HEK293 (cell line): ENCODE measurements at regions not wholly inside any gene's neighbourhood (a gene's known extent, or its start where the extent isn't known, plus 50 kb on each side); places are given as distances from the start of the nearest gene placed in this dataset.

Source experiments
- CTCF ChIA-PET: fragments of 350-600 bp; formaldehyde crosslinking; extraction: SDS; loops from one replicate; lab custom pipeline; 2021; ENCODE audit warnings: antibody characterized with exemption; lab: Yijun Ruan, JAX
- POLR2A ChIA-PET: fragments of 300-600 bp; formaldehyde crosslinking; extraction: SDS; loops from one replicate; lab custom pipeline; 2020; ENCODE audit warnings: antibody characterized with exemption, inconsistent platforms; lab: Yijun Ruan, JAX
- H3K27ac ChIP-seq: fragments of 200-500 bp; sonication (Bioruptor generic); 2 replicates; pipeline ENCODE4 v1.5.1; 2014; ENCODE audit warnings: low read depth, low read length, control low read depth, inconsistent platforms; ENCODE audit errors: extremely low read depth
- H3K36me3 ChIP-seq, 2 experiments: fragments of 200-500 bp in 1 of 2; sonication (Bioruptor generic) in 1 of 2; 1 replicate in 1 of 2; 2 replicates in 1 of 2; pipeline ENCODE4 v1.5.1; 2014 to 2017; ENCODE audit warnings: inconsistent platforms in 2 of 2, low read length in 2 of 2; ENCODE audit not compliant: control insufficient read depth in 2 of 2, insufficient read depth in 1 of 2
- H3K4me1 ChIP-seq: fragments of 200-500 bp; sonication (Bioruptor generic); 2 replicates; pipeline ENCODE4 v1.5.1; 2014; ENCODE audit warnings: mild to moderate bottlenecking, low read length, inconsistent platforms; ENCODE audit not compliant: control insufficient read depth, insufficient read depth
- H3K4me3 ChIP-seq: 2 replicates; pipeline ENCODE4 v1.5.1; 2011; ENCODE audit warnings: low read depth, mild to moderate bottlenecking, control low read depth, low read length, moderate library complexity
- H3K9me3 ChIP-seq: fragments of 200-500 bp; sonication (Bioruptor generic); 2 replicates; pipeline ENCODE4 v1.5.1; 2014; ENCODE audit warnings: low read depth, low read length, inconsistent platforms; ENCODE audit not compliant: control insufficient read depth, insufficient read depth
- IKZF3 ChIP-seq: fragments of 450-650 bp; IDR thresholded peaks from 2 replicates; pipeline ENCODE4 v1.5.0; 2018; ENCODE audit warnings: missing biosample characterization, mild to moderate bottlenecking, missing genetic modification characterization, moderate library complexity
- PRDM1 ChIP-seq: fragments of 450-650 bp; formaldehyde crosslinking; IDR thresholded peaks from 2 replicates; pipeline ENCODE4; 2016; ENCODE audit warnings: missing biosample characterization, missing genetic modification characterization
- SCRT1 ChIP-seq: fragments of 450-650 bp; formaldehyde crosslinking; IDR thresholded peaks from 2 replicates; pipeline ENCODE4 v1.5.1; 2016; ENCODE audit warnings: missing biosample characterization, missing genetic modification characterization, borderline replicate concordance
- ZBTB48 ChIP-seq: fragments of 450-650 bp; formaldehyde crosslinking; IDR thresholded peaks from 2 replicates; pipeline ENCODE4 v1.5.1; 2016; ENCODE audit warnings: missing biosample characterization, missing genetic modification characterization
- ZEB2 ChIP-seq: fragments of 450-650 bp; formaldehyde crosslinking; IDR thresholded peaks from 2 replicates; pipeline ENCODE4 v1.5.1; 2016; ENCODE audit warnings: missing biosample characterization, missing genetic modification characterization
- ZNF10 ChIP-seq: fragments of 450-650 bp; formaldehyde crosslinking; IDR thresholded peaks from 2 replicates; pipeline ENCODE4 v1.5.1; 2017; ENCODE audit warnings: missing biosample characterization, missing genetic modification characterization
- ZNF112 ChIP-seq: fragments of 450-650 bp; formaldehyde crosslinking; IDR thresholded peaks from 2 replicates; pipeline ENCODE4 v1.5.0; 2017; ENCODE audit warnings: missing biosample characterization, missing genetic modification characterization
- ZNF155 ChIP-seq: fragments of 450-650 bp; formaldehyde crosslinking; IDR thresholded peaks from 2 replicates; pipeline ENCODE4 v1.5.1; 2016; ENCODE audit warnings: missing biosample characterization, missing genetic modification characterization
- ZNF335 ChIP-seq: fragments of 450-650 bp; formaldehyde crosslinking; conservative IDR thresholded peaks from 2 replicates; pipeline ENCODE4 v1.5.1; 2016; ENCODE audit warnings: missing biosample characterization, missing genetic modification characterization
- ZNF404 ChIP-seq: fragments of 450-650 bp; formaldehyde crosslinking; IDR thresholded peaks from 2 replicates; pipeline ENCODE4 v1.5.1; 2017; ENCODE audit warnings: missing biosample characterization, missing genetic modification characterization
- ZNF473 ChIP-seq: fragments of 450-650 bp; formaldehyde crosslinking; IDR thresholded peaks from 2 replicates; pipeline ENCODE4 v1.5.1; 2017; ENCODE audit warnings: missing biosample characterization, missing genetic modification characterization
- ZNF521 ChIP-seq: fragments of 450-650 bp; formaldehyde crosslinking; IDR thresholded peaks from 2 replicates; pipeline ENCODE4 v1.5.1; 2017; ENCODE audit warnings: missing biosample characterization, mild to moderate bottlenecking, missing genetic modification characterization
- ZNF544 ChIP-seq: fragments of 450-650 bp; formaldehyde crosslinking; IDR thresholded peaks from 2 replicates; pipeline ENCODE4 v1.5.0; 2017; ENCODE audit warnings: missing biosample characterization, missing genetic modification characterization
- ZNF548 ChIP-seq: fragments of 450-650 bp; formaldehyde crosslinking; IDR thresholded peaks from 2 replicates; pipeline ENCODE4 v1.5.1; 2016; ENCODE audit warnings: missing biosample characterization, missing genetic modification characterization
- ZNF555 ChIP-seq: fragments of 450-650 bp; formaldehyde crosslinking; conservative IDR thresholded peaks from 2 replicates; pipeline ENCODE4 v1.5.1; 2017; ENCODE audit warnings: missing biosample characterization, mild to moderate bottlenecking, missing genetic modification characterization, inconsistent platforms
- ZNF560 ChIP-seq: fragments of 450-650 bp; formaldehyde crosslinking; IDR thresholded peaks from 2 replicates; pipeline ENCODE4 v1.5.1; 2017; ENCODE audit warnings: missing biosample characterization, missing genetic modification characterization, borderline replicate concordance
- ZNF830 ChIP-seq: fragments of 450-650 bp; IDR thresholded peaks from 2 replicates; pipeline ENCODE4 v1.5.0; 2018; ENCODE audit warnings: missing biosample characterization, missing genetic modification characterization, low read depth, mild to moderate bottlenecking, moderate library complexity
- ZSCAN30 ChIP-seq: fragments of 450-650 bp; IDR thresholded peaks from 2 replicates; pipeline ENCODE4 v1.5.1; 2018; ENCODE audit warnings: missing biosample characterization, mild to moderate bottlenecking, missing genetic modification characterization, moderate library complexity
- TF ChIP-seq, protein P1 (sequence below): fragments of 450-650 bp; formaldehyde crosslinking; conservative IDR thresholded peaks from 2 replicates; pipeline ENCODE4 v1.5.1; 2016; ENCODE audit warnings: low read depth, missing biosample characterization, missing genetic modification characterization
- TF ChIP-seq, protein P2 (sequence below): fragments of 450-650 bp; formaldehyde crosslinking; IDR thresholded peaks from 2 replicates; pipeline ENCODE4 v1.5.1; 2016; ENCODE audit warnings: missing biosample characterization, missing genetic modification characterization

DNA sequence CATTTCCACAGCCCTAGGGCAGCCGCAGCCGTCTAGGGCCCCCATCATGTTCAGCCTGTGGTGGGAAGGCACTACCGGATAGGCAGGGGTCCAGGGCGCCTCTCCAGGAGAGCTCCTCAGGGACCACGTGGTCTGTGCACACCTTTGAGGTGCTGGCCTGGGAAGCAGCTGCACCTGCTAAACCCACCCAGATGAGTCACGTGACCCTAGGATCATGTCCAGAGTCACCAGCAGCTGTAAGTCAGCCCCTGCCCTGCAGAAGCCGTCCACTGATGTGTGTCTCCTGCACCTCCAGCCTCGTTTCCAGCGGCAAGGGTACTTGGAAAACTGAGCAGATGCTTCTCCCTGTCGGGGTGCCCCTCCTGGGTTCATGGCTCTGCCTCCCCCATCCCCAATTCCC is 682.6 kb upstream of the SALL3 start:
- ChIA-PET POLR2A (no interaction called here), CTCF (no interaction called here)
- no peak overlapping the region for H3K27ac ChIP-seq
- no peak overlapping the region for H3K4me3 ChIP-seq
- H3K36me3 ChIP-seq = no peaks in the 10 kb centered on the region
- H3K4me1 ChIP-seq = no peaks in the 10 kb centered on the region
- H3K9me3 ChIP-seq = no peaks in the 10 kb centered on the region
- TF ChIP-seq ZNF521 (tag by site-specific recombination) (no peak), ZNF830 (tag by site-specific recombination) (no peak), ZSCAN30 (tag by site-specific recombination) (no peak), ZNF544 (tag by site-specific recombination) (no peak), ZEB2 (tag by site-specific recombination) (no peak), ZNF560 (tag by site-specific recombination) (no peak), PRDM1 (tag by site-specific recombination) (no peak), ZNF473 (tag by site-specific recombination) (no peak), ZNF555 (tag by site-specific recombination) (no peak), ZNF155 (tag by site-specific recombination) (no peak), ZNF112 (tag by site-specific recombination) (no peak)

DNA sequence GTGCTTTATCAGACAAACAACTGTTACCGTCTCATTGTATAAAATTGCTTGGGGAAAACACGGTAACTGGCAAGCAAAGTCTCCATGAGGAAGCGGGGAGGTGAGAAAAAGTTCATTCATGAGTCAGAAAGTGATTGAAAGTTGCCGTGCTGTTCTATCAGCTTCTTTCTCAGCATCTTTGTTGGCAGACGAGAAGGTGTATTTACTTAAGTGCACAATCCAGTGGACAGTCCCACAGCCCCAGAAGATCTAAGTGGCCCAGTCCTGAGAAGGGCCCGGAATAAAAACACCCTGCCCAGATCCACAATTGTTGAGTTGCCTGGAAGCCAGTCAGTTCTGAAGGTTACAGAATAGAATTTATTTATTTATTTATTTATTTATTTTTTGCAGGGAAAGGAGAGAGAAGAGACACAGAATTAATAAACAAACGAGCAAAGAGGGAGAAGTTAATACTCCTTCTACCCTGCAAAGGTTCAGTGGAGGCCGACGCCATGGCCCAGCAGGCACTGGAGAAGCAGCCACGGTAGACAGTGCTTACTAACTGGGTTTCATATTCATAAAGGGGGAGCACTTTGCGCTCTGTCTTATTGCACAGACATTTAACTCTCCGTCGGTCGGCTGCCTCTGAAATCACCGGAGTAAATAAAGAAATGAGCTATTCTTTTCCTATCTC is 676.0 kb upstream of the SALL3 start:
- TF ChIP-seq ZNF404 (tag by site-specific recombination) = no peak
- TF ChIP-seq IKZF3 (tag by site-specific recombination) = no peak
- no peak for TF ChIP-seq ZNF335 (tag by site-specific recombination)
- no peak for TF ChIP-seq ZNF10 (tag by site-specific recombination)
- TF ChIP-seq, protein P1, sequence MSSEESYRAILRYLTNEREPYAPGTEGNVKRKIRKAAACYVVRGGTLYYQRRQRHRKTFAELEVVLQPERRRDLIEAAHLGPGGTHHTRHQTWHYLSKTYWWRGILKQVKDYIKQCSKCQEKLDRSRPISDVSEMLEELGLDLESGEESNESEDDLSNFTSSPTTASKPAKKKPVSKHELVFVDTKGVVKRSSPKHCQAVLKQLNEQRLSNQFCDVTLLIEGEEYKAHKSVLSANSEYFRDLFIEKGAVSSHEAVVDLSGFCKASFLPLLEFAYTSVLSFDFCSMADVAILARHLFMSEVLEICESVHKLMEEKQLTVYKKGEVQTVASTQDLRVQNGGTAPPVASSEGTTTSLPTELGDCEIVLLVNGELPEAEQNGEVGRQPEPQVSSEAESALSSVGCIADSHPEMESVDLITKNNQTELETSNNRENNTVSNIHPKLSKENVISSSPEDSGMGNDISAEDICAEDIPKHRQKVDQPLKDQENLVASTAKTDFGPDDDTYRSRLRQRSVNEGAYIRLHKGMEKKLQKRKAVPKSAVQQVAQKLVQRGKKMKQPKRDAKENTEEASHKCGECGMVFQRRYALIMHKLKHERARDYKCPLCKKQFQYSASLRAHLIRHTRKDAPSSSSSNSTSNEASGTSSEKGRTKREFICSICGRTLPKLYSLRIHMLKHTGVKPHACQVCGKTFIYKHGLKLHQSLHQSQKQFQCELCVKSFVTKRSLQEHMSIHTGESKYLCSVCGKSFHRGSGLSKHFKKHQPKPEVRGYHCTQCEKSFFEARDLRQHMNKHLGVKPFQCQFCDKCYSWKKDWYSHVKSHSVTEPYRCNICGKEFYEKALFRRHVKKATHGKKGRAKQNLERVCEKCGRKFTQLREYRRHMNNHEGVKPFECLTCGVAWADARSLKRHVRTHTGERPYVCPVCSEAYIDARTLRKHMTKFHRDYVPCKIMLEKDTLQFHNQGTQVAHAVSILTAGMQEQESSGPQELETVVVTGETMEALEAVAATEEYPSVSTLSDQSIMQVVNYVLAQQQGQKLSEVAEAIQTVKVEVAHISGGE (tag by site-specific recombination) = no peak
- no peak for TF ChIP-seq ZNF548
- TF ChIP-seq, protein P2, sequence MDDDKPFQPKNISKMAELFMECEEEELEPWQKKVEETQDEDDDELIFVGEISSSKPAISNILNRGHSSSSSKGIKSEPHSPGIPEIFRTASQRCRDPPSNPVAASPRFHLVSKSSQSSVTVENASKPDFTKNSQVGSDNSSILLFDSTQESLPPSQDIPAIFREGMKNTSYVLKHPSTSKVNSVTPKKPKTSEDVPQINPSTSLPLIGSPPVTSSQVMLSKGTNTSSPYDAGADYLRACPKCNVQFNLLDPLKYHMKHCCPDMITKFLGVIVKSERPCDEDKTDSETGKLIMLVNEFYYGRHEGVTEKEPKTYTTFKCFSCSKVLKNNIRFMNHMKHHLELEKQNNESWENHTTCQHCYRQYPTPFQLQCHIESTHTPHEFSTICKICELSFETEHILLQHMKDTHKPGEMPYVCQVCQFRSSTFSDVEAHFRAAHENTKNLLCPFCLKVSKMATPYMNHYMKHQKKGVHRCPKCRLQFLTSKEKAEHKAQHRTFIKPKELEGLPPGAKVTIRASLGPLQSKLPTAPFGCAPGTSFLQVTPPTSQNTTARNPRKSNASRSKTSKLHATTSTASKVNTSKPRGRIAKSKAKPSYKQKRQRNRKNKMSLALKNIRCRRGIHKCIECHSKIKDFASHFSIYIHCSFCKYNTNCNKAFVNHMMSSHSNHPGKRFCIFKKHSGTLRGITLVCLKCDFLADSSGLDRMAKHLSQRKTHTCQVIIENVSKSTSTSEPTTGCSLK (tag by site-specific recombination) = no peak
- TF ChIP-seq ZBTB48 (tag by site-specific recombination) = no peak
- no peak for TF ChIP-seq SCRT1 (tag by site-specific recombination)
- ChIA-PET POLR2A (no interaction called here), CTCF (interaction anchor here (0.7 kb wide), 1 partner anchor 747 kb away, joined by 3 read pairs; no protein-coding TSS in a partner anchor)
- H3K9me3 ChIP-seq = no peaks in the 10 kb centered on the region
- H3K27ac ChIP-seq = no peak overlapping the region
- H3K4me3 ChIP-seq = no peak overlapping the region
- no peaks in the 10 kb centered on the region for H3K36me3 ChIP-seq
- H3K4me1 ChIP-seq = no peaks in the 10 kb centered on the region
